AG04449 (cell line): ENCODE measurements at regions not wholly inside any gene's neighbourhood (a gene's known extent, or its start where the extent isn't known, plus 50 kb on each side); places are given as distances from the start of the nearest gene placed in this dataset.

Experiments
- CTCF ChIA-PET: fragments of 350-600 bp; formaldehyde crosslinking; extraction: SDS; loops from one replicate; lab custom pipeline; 2021; ENCODE audit warnings: antibody characterized with exemption; lab: Yijun Ruan, JAX
- POLR2A ChIA-PET: fragments of 400-600, 350-600 bp; formaldehyde crosslinking; extraction: SDS; loops from one replicate; lab custom pipeline; 2020; ENCODE audit warnings: antibody characterized with exemption, inconsistent platforms; lab: Yijun Ruan, JAX
- DNase-seq: peaks from one replicate; pipeline ENCODE4 v3.0.0-alpha.2; 2010; ENCODE audit warnings: low read depth, low spot score
- H3K4me3 ChIP-seq: 2 replicates; pipeline ENCODE4 v1.5.1; 2011; ENCODE audit warnings: low read depth, mild to moderate bottlenecking, control low read depth, low read length
- CTCF ChIP-seq: IDR thresholded peaks from one replicate; pipeline ENCODE4 v1.5.1; 2011; ENCODE audit warnings: mild to moderate bottlenecking, moderate library complexity, low read length, control low read depth, inconsistent platforms; ENCODE audit not compliant: insufficient read depth; ENCODE audit errors: missing control alignments

DNA sequence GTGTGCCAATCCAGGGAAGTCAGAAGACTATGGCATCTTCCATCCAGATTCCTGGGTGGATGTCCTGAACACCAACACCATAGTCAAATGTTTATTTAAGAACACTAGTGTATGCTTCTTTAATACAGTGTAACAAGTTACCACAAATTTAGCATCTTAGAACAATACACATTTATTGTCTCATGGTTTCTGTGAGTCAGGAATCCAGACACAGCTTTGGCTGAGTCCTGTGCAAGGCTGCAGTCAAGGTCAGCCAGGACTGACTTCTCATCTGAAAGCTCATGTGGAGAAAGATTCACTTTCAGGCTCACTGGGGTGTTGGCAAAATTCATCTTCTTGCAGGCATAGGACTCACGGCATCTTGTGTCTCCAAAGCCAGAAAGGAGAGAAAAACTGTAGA is 143.4 kb downstream of the ANXA2 start:
- POLR2A ChIA-PET = no interaction called here
- no peak for DNase-seq
- TF ChIP-seq CTCF = no peak
- CTCF ChIA-PET = no interaction called here
- no peak overlapping the region for H3K4me3 ChIP-seq

- DNase-seq = no peak
- ChIA-PET POLR2A (no interaction called here), CTCF (no interaction called here)
- H3K4me3 ChIP-seq = no peak overlapping the region
- TF ChIP-seq CTCF = no peak
Measured at GRCh38 chr15:60255390-60255789, 142.4 kb downstream of the ANXA2 start.

GRCh38 chr15:60257591-60258159 is 140.1 kb downstream of the ANXA2 start:
- DNase-seq = no peak
- no peak for TF ChIP-seq CTCF
- CTCF ChIA-PET = no interaction called here
- POLR2A ChIA-PET = no interaction called here
- no peak overlapping the region for H3K4me3 ChIP-seq

DNA sequence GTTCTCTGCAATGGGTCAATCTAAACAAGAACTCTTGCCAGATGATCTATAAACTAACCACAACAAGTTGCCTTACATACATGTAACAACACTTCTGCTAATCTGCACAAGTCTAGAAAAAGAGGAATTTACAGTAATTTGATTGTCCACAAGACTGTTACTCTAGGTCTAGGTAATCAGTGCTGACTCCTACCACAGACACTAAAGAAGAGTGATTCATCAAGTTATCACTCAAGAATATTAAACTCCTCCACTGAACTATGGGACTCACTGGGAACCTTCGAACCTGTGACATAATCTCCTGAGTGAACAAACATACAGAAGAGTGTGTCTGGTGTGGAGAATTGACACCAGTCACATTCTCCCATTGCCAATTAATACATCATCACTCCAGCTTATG is 138.3 kb downstream of the ANXA2 start:
- ChIA-PET CTCF (no interaction called here), POLR2A (no interaction called here)
- H3K4me3 ChIP-seq = no peak overlapping the region
- TF ChIP-seq CTCF = no peak
- DNase-seq = no peak

GRCh38 chr15:60264088-60264487 is 133.7 kb downstream of the ANXA2 start:
- no peak for DNase-seq
- H3K4me3 ChIP-seq = no peak overlapping the region
- CTCF ChIA-PET = interaction anchor here (0.8 kb wide), 1 partner anchor 53 kb away, joined by 3 read pairs; no protein-coding TSS in a partner anchor
- POLR2A ChIA-PET = no interaction called here
- no peak for TF ChIP-seq CTCF

- POLR2A ChIA-PET = no interaction called here
Measured at GRCh38 chr15:60264566-60264965, 133.2 kb downstream of the ANXA2 start.

More at GRCh38 chr15:60264566-60264965, 133.2 kb downstream of the ANXA2 start:
- CTCF ChIA-PET = interaction anchor here (0.8 kb wide), 1 partner anchor 52 kb away, joined by 3 read pairs; no protein-coding TSS in a partner anchor
- no peak for DNase-seq
- no peak for TF ChIP-seq CTCF
- H3K4me3 ChIP-seq = no peak overlapping the region
